A673 (cell line): ENCODE measurements at regions not wholly inside any gene's neighbourhood (a gene's known extent, or its start where the extent isn't known, plus 50 kb on each side); places are given as distances from the start of the nearest gene placed in this dataset.

Source experiments
- BruUV-seq: library from RNA; stranded (reverse); fragments of 400-500 nt; replicated peaks from 2 replicates; lab custom pipeline; 2021; lab: Mats Ljungman, UMichigan
- CTCF ChIA-PET: fragments of 300-600 bp; sonication (Branson Sonifier 250); formaldehyde crosslinking; loops from one replicate; lab custom pipeline; 2022; ENCODE audit warnings: antibody characterized with exemption; lab: Charles Lee
- POLR2A ChIA-PET: fragments of 300-600 bp; sonication (Branson Sonifier 250); formaldehyde crosslinking; loops from one replicate; lab custom pipeline; 2022; ENCODE audit warnings: antibody characterized with exemption; ENCODE audit not compliant: low non-redundant PET; lab: Charles Lee
- DNase-seq: peaks from one replicate; pipeline ENCODE4 v3.0.0-alpha.2; 2015; ENCODE audit warnings: low spot score
- H3K27ac ChIP-seq: fragments of 200-600 bp; sonication (generic); 2 replicates; pipeline ENCODE4 v1.5.1; 2016; ENCODE audit warnings: mixed run types, low read depth, mild to moderate bottlenecking, mixed read lengths, antibody characterized with exemption, low read length; ENCODE audit not compliant: poor library complexity, severe bottlenecking
- H3K27me3 ChIP-seq: fragments of 200-600 bp; sonication (generic); replicated peaks from 2 replicates; pipeline ENCODE4 v1.6.1; 2017; ENCODE audit warnings: mixed run types, low read depth, mild to moderate bottlenecking, mixed read lengths, antibody characterized with exemption, low read length; ENCODE audit not compliant: insufficient read depth, poor library complexity
- H3K36me3 ChIP-seq: fragments of 200-600 bp; sonication (generic); 2 replicates; pipeline ENCODE4 v1.6.1; 2016; ENCODE audit warnings: mixed run types, mild to moderate bottlenecking, mixed read lengths, antibody characterized with exemption, low read length; ENCODE audit not compliant: insufficient read depth, poor library complexity, severe bottlenecking
- H3K4me1 ChIP-seq: fragments of 200-600 bp; sonication (generic); 2 replicates; pipeline ENCODE4 v1.6.1; 2017; ENCODE audit warnings: mixed run types, mild to moderate bottlenecking, mixed read lengths, antibody characterized with exemption, low read length; ENCODE audit not compliant: insufficient read depth, poor library complexity, severe bottlenecking
- H3K4me3 ChIP-seq: fragments of 200-600 bp; sonication (generic); 2 replicates; pipeline ENCODE4 v1.5.1; 2016; ENCODE audit warnings: low read depth, mixed run types, mild to moderate bottlenecking, mixed read lengths, low read length; ENCODE audit not compliant: poor library complexity, severe bottlenecking
- H3K9me3 ChIP-seq: fragments of 200-600 bp; sonication (generic); 2 replicates; pipeline ENCODE4 v1.6.1; 2016; ENCODE audit warnings: mixed run types, low read depth, mild to moderate bottlenecking, mixed read lengths, antibody characterized with exemption, low read length; ENCODE audit not compliant: poor library complexity, severe bottlenecking
- CTCF ChIP-seq: fragments of 300-800, 200-600 bp; sonication (generic); conservative IDR thresholded peaks from 2 replicates; pipeline ENCODE4 v1.5.1; 2017; ENCODE audit warnings: low read depth, mild to moderate bottlenecking, antibody characterized with exemption, low read length, moderate library complexity, mixed read lengths
- EZH2 ChIP-seq: fragments of 200-600 bp; sonication (generic); IDR thresholded peaks from 2 replicates; pipeline ENCODE4 v1.6.1; 2017; ENCODE audit warnings: borderline replicate concordance, low read depth, mild to moderate bottlenecking, mixed read lengths, antibody characterized with exemption, low read length; ENCODE audit not compliant: poor library complexity, severe bottlenecking
- intact Hi-C: fragments of 100-400 bp; cut with micrococcal nuclease; formaldehyde crosslinking; loops from one replicate; pipeline ENCODE4 v1.10.0; 2022; ENCODE audit not compliant: unreplicated experiment

DNA sequence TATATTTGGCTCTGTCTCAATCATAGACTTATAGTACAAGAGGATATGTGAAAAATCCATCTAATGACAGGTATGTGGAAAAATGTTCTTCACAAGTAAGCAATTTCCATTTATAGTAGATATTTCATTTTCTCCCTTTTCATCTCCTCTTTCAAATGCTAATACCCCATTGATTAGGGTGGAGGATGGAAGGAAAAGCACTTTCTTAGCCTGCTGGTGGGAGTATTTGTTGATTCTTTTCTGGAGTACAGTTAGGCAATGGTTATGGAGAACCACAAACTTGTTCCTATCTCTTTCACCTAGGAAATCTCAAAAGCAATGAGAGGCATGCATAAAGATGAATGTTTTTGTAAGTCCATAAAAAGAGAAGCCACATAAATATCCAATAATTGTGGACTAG lies 108.0 kb upstream of the CREB5 start:
- no peaks in the 10 kb centered on the region for H3K27me3 ChIP-seq
- H3K4me3 ChIP-seq = no peak overlapping the region
- H3K27ac ChIP-seq = no peak overlapping the region
- CTCF ChIA-PET = no interaction called here
- no peaks in the 10 kb centered on the region for H3K36me3 ChIP-seq
- no TSS peak for BruUV-seq
- POLR2A ChIA-PET = no interaction called here
- H3K4me1 ChIP-seq = no peaks in the 10 kb centered on the region
- DNase-seq = no peak
- TF ChIP-seq CTCF (no peak), EZH2 (no peak)
- intact Hi-C loops = no loop called here
- no peaks in the 10 kb centered on the region for H3K9me3 ChIP-seq

GRCh38 chr7:28309704-28310459 lies 102.4 kb upstream of the CREB5 start:
- Histone ChIP-seq H3K27me3 (peaks cover 27% of the 10 kb centered on the region), H3K36me3 (no peaks in the 10 kb centered on the region), H3K4me1 (no peaks in the 10 kb centered on the region), H3K9me3 (no peaks in the 10 kb centered on the region), H3K27ac (no peak overlapping the region), H3K4me3 (no peak overlapping the region)
- intact Hi-C loops = no loop called here
- CTCF ChIA-PET = no interaction called here
- no TSS peak for BruUV-seq
- no peak for TF ChIP-seq EZH2
- no peak for TF ChIP-seq CTCF
- POLR2A ChIA-PET = no interaction called here
- DNase-seq = no peak

GRCh38 chr7:28310460-28310848 lies 101.9 kb upstream of the CREB5 start:
- Histone ChIP-seq H3K9me3 (no peaks in the 10 kb centered on the region), H3K27ac (no peak overlapping the region), H3K4me3 (no peak overlapping the region), H3K27me3 (peaks cover 31% of the 10 kb centered on the region), H3K4me1 (no peaks in the 10 kb centered on the region), H3K36me3 (no peaks in the 10 kb centered on the region)
- no TSS peak for BruUV-seq
- ChIA-PET POLR2A (no interaction called here), CTCF (no interaction called here)
- TF ChIP-seq EZH2 (no peak), CTCF (no peak)
- no peak for DNase-seq
- intact Hi-C loops = no loop called here
